ENCODE measurements at regions not wholly inside any gene's neighbourhood (a gene's known extent, or its start where the extent isn't known, plus 50 kb on each side); places are given as distances from the start of the nearest gene placed in this dataset.

DNA sequence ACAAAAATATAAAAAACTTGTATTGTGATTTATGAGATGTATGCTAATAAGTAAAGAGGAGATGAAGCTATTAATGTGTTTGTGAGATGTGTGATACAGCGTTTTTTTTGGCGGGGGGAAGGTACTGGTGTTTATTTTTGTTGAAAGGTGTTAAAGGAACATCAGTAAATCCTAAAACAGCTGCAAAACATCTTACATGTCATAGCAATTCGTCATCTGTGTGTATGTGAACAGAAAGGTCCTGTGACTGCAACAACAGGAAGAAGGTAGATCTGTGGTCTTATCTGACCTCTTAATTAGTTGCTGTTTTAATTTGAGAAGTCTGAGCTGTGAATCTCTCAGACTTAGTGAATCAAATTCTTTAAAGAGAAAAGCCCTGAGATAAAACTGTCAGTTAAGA is 1041.1 kb downstream of the JRKL start:
- CTCF ChIA-PET = no interaction called here
- no peak overlapping the region for H3K27ac ChIP-seq (ENCODE audit: low read depth, low read length, poor library complexity, severe bottlenecking)

DNA sequence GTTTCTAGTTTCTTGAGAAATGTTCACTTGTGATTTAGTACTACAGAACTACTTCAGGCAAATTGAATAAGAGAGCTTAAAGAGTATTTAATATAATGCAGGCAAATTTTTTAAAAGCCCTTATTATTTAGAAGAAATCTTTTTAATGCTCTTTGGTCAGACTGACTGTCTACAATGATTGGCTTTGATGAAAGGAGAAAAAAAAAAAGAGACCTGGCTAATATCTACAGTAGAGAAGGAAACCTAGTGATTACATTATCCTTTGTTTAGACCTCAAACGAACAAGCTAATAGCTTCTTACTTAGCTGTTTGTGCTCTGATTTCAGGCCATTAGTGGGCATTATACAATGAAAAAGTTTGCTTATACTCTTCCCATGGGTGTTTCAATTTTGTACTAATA is 1043.1 kb downstream of the JRKL start:
- CTCF ChIA-PET = no interaction called here
- TF ChIP-seq, protein P1, sequence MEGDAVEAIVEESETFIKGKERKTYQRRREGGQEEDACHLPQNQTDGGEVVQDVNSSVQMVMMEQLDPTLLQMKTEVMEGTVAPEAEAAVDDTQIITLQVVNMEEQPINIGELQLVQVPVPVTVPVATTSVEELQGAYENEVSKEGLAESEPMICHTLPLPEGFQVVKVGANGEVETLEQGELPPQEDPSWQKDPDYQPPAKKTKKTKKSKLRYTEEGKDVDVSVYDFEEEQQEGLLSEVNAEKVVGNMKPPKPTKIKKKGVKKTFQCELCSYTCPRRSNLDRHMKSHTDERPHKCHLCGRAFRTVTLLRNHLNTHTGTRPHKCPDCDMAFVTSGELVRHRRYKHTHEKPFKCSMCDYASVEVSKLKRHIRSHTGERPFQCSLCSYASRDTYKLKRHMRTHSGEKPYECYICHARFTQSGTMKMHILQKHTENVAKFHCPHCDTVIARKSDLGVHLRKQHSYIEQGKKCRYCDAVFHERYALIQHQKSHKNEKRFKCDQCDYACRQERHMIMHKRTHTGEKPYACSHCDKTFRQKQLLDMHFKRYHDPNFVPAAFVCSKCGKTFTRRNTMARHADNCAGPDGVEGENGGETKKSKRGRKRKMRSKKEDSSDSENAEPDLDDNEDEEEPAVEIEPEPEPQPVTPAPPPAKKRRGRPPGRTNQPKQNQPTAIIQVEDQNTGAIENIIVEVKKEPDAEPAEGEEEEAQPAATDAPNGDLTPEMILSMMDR (conservative IDR thresholded peaks at IDR 0.05; ENCODE audit: low read depth, low read length) = no peak
- TF ChIP-seq EZH2 (IDR thresholded peaks at IDR 0.05; ENCODE audit: borderline replicate concordance, low read depth, low read length, poor library complexity, severe bottlenecking) = no peak
- BruUV-seq (replicated peaks) = no TSS peak
- Histone ChIP-seq H3K9me3 (ENCODE audit: low read depth, low read length, poor library complexity, severe bottlenecking) (no peaks in the 10 kb centered on the region), H3K4me3 (ENCODE audit: low read depth, low read length, poor library complexity, severe bottlenecking) (no peak overlapping the region), H3K4me1 (ENCODE audit: insufficient read depth, low read length, poor library complexity, severe bottlenecking) (no peaks in the 10 kb centered on the region), H3K36me3 (ENCODE audit: insufficient read depth, low read length, poor library complexity, severe bottlenecking) (no peaks in the 10 kb centered on the region), H3K27ac (ENCODE audit: low read depth, low read length, poor library complexity, severe bottlenecking) (no peak overlapping the region), H3K27me3 (replicated peaks; ENCODE audit: insufficient read depth, low read depth, low read length, poor library complexity) (no peaks in the 10 kb centered on the region)
- POLR2A ChIA-PET (ENCODE audit: low non-redundant PET) = no interaction called here
- intact Hi-C loops (cut with micrococcal nuclease; ENCODE audit: unreplicated experiment) = no loop called here
- DNase-seq (ENCODE audit: low spot score) = no peak

More for the DNA sequence above, 1041.1 kb downstream of the JRKL start:
- intact Hi-C loops (cut with micrococcal nuclease; ENCODE audit: unreplicated experiment) = no loop called here
- H3K4me1 ChIP-seq (ENCODE audit: insufficient read depth, low read length, poor library complexity, severe bottlenecking) = no peaks in the 10 kb centered on the region
- DNase-seq (ENCODE audit: low spot score) = no peak
- TF ChIP-seq, protein P1 (conservative IDR thresholded peaks at IDR 0.05; ENCODE audit: low read depth, low read length) = no peak
- TF ChIP-seq EZH2 (IDR thresholded peaks at IDR 0.05; ENCODE audit: borderline replicate concordance, low read depth, low read length, poor library complexity, severe bottlenecking) = no peak
- H3K4me3 ChIP-seq (ENCODE audit: low read depth, low read length, poor library complexity, severe bottlenecking) = no peak overlapping the region
- POLR2A ChIA-PET (ENCODE audit: low non-redundant PET) = no interaction called here
- no peaks in the 10 kb centered on the region for H3K36me3 ChIP-seq (ENCODE audit: insufficient read depth, low read length, poor library complexity, severe bottlenecking)
- no peaks in the 10 kb centered on the region for H3K9me3 ChIP-seq (ENCODE audit: low read depth, low read length, poor library complexity, severe bottlenecking)
- BruUV-seq (replicated peaks) = no TSS peak
- H3K27me3 ChIP-seq (replicated peaks; ENCODE audit: insufficient read depth, low read depth, low read length, poor library complexity) = no peaks in the 10 kb centered on the region

GRCh38 chr11:97445561-97445960 is 1055.7 kb downstream of the JRKL start:
- intact Hi-C loops (cut with micrococcal nuclease; ENCODE audit: unreplicated experiment) = no loop called here
- no peaks in the 10 kb centered on the region for H3K27me3 ChIP-seq (replicated peaks; ENCODE audit: insufficient read depth, low read depth, low read length, poor library complexity)
- H3K9me3 ChIP-seq (ENCODE audit: low read depth, low read length, poor library complexity, severe bottlenecking) = no peaks in the 10 kb centered on the region
- no peak for TF ChIP-seq EZH2 (IDR thresholded peaks at IDR 0.05; ENCODE audit: borderline replicate concordance, low read depth, low read length, poor library complexity, severe bottlenecking)
- TF ChIP-seq, protein P1 (conservative IDR thresholded peaks at IDR 0.05; ENCODE audit: low read depth, low read length) = no peak
- no peaks in the 10 kb centered on the region for H3K36me3 ChIP-seq (ENCODE audit: insufficient read depth, low read length, poor library complexity, severe bottlenecking)
- H3K4me3 ChIP-seq (ENCODE audit: low read depth, low read length, poor library complexity, severe bottlenecking) = no peak overlapping the region
- ChIA-PET CTCF (no interaction called here), POLR2A (ENCODE audit: low non-redundant PET) (no interaction called here)
- BruUV-seq (replicated peaks) = no TSS peak
- H3K27ac ChIP-seq (ENCODE audit: low read depth, low read length, poor library complexity, severe bottlenecking) = no peak overlapping the region
- no peaks in the 10 kb centered on the region for H3K4me1 ChIP-seq (ENCODE audit: insufficient read depth, low read length, poor library complexity, severe bottlenecking)
- no peak for DNase-seq (ENCODE audit: low spot score)

All from A673 (cell line).